Prostate gland (tissue), 2 donors: ENCODE measurements at regions not wholly inside any gene's neighbourhood (a gene's known extent, or its start where the extent isn't known, plus 50 kb on each side); places are given as distances from the start of the nearest gene placed in this dataset.

Experiments used
- DNase-seq: peaks from one replicate; pipeline ENCODE4 v3.0.0-alpha.2; 2019; ENCODE audit warnings: low spot score
- H3K27ac ChIP-seq, 2 donors: fragments of 200-600 bp; sonication (generic); 2 replicates each; pipeline ENCODE4 v1.5.1; 2017 to 2019
- H3K27me3 ChIP-seq: fragments of 200-600 bp; sonication (generic); replicated peaks from 2 replicates; pipeline ENCODE4 v1.5.1; 2019; ENCODE audit not compliant: insufficient read depth
- H3K36me3 ChIP-seq, 2 donors: fragments of 200-600 bp; sonication (generic); 1 replicate in 1 of 2; 2 replicates in 1 of 2; pipeline versions ENCODE4 v1.5.1 to v1.8.1; 2017 to 2019
- H3K4me1 ChIP-seq: fragments of 200-600 bp; sonication (generic); replicated peaks from 2 replicates; pipeline ENCODE4 v1.5.1; 2019
- H3K4me3 ChIP-seq, 2 donors: fragments of 200-600 bp; sonication (generic); 2 replicates each; pipeline ENCODE4 v1.5.1; 2017 to 2019
- H3K9me3 ChIP-seq: fragments of 200-600 bp; sonication (generic); 2 replicates; pipeline ENCODE4 v1.5.1; 2017
- POLR2A ChIP-seq: fragments of 450-650 bp; IDR thresholded peaks from one replicate; pipeline ENCODE4 v1.6.1; 2016; ENCODE audit warnings: antibody characterized with exemption, mild to moderate bottlenecking
- POLR2AphosphoS5 ChIP-seq: sonication (generic); formaldehyde crosslinking; IDR thresholded peaks from one replicate; pipeline ENCODE4 v1.6.1; 2017; ENCODE audit warnings: antibody characterized with exemption
- WGBS: methylation state at CpG from one replicate; pipeline ENCODE4 v1.1.5; 2018; 5-methylcytosine and 5-hydroxymethylcytosine counted together
- intact Hi-C: fragments of 100-400 bp; cut with DNase I; formaldehyde crosslinking; loops from one replicate; pipeline ENCODE4 v1.14.2; 2022
- TF ChIP-seq, protein P1 (sequence below), 4 experiments: fragments of 200-600 bp in 2 of 4; fragments of 450-650 bp in 2 of 4; sonication (generic) in 2 of 4; IDR thresholded peaks; 1 replicate in 3 of 4; 2 replicates in 1 of 4; pipeline ENCODE4 v1.5.1; 2016 to 2019; ENCODE audit warnings: antibody characterized with exemption in 4 of 4, mild to moderate bottlenecking in 2 of 4, moderate library complexity in 2 of 4

- no peak for TF ChIP-seq POLR2AphosphoS5
- TF ChIP-seq POLR2A = no peak
- TF ChIP-seq, protein P1, sequence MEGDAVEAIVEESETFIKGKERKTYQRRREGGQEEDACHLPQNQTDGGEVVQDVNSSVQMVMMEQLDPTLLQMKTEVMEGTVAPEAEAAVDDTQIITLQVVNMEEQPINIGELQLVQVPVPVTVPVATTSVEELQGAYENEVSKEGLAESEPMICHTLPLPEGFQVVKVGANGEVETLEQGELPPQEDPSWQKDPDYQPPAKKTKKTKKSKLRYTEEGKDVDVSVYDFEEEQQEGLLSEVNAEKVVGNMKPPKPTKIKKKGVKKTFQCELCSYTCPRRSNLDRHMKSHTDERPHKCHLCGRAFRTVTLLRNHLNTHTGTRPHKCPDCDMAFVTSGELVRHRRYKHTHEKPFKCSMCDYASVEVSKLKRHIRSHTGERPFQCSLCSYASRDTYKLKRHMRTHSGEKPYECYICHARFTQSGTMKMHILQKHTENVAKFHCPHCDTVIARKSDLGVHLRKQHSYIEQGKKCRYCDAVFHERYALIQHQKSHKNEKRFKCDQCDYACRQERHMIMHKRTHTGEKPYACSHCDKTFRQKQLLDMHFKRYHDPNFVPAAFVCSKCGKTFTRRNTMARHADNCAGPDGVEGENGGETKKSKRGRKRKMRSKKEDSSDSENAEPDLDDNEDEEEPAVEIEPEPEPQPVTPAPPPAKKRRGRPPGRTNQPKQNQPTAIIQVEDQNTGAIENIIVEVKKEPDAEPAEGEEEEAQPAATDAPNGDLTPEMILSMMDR (IDR thresholded peaks at IDR 0.05) = no peak
- no peaks in the 10 kb centered on the region for H3K36me3 ChIP-seq
- no peaks in the 10 kb centered on the region for H3K4me1 ChIP-seq
- H3K27ac ChIP-seq = no peak overlapping the region
- WGBS = 70% methylated on average over 3 of the region's 3 CpGs
- DNase-seq = no peak
- no peak overlapping the region for H3K4me3 ChIP-seq
- intact Hi-C loops = no loop called here
- no peaks in the 10 kb centered on the region for H3K27me3 ChIP-seq
- no peaks in the 10 kb centered on the region for H3K9me3 ChIP-seq
Measured at GRCh38 chr5:39539470-39539869, 114.7 kb upstream of the DAB2 start.

GRCh38 chr5:39534690-39535089 lies 109.9 kb upstream of the DAB2 start:
- Histone ChIP-seq H3K36me3 (no peaks in the 10 kb centered on the region), H3K27ac (no peak overlapping the region), H3K4me3 (no peak overlapping the region), H3K4me1 (no peaks in the 10 kb centered on the region), H3K9me3 (no peaks in the 10 kb centered on the region), H3K27me3 (no peaks in the 10 kb centered on the region)
- WGBS = 75% methylated on average over 3 of the region's 3 CpGs
- intact Hi-C loops = no loop called here
- no peak for DNase-seq
- TF ChIP-seq, protein P1 (IDR thresholded peaks at IDR 0.05) = no peak
- TF ChIP-seq POLR2AphosphoS5 = no peak
- TF ChIP-seq POLR2A = no peak

DNA sequence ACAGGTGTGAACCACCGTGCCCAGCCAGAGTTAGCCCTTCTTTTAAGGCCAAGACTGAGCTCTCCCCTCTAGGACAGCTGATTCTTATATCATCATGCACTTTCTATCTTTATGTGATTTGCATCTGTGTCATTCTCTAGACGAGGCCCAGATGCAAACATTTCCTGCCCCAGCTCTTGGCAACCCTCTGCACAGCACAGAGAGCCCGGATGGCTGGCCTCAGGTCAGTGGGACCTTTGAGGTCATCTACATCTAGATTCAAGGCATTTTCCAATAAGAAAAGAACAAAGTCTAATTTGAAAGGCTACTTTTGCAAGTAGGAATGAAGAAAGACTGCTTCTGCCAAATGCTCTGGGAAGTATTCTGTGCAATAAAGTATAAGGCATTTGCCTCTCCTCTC lies 109.0 kb upstream of the DAB2 start:
- 50% methylated on average over 3 of the region's 3 CpGs for WGBS
- TF ChIP-seq, protein P1 (IDR thresholded peaks at IDR 0.05) = no peak
- TF ChIP-seq POLR2A (no peak), POLR2AphosphoS5 (no peak)
- intact Hi-C loops = no loop called here

DNA sequence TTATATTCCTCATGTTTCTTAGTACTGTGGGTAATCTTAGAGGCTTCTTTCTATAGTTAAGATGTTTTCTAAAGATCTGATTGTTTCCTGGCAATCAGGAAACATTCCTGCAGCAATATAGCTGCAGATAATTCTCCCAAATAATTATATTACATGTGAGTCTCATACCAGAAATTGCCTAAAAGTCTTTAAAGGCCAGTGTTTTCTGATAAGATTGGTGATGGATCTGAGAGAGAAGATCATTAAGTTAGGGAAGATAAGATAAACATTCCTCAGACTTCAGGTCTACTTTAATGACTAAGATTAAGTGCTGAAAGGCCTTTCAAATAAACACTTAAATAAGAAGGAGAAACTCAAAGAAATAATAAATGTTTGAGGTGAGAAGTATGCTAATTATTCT lies 107.7 kb upstream of the DAB2 start:
- Histone ChIP-seq H3K36me3 (no peaks in the 10 kb centered on the region), H3K4me1 (no peaks in the 10 kb centered on the region), H3K27ac (no peak overlapping the region), H3K4me3 (no peak overlapping the region), H3K27me3 (no peaks in the 10 kb centered on the region), H3K9me3 (no peaks in the 10 kb centered on the region)
- intact Hi-C loops = no loop called here
- TF ChIP-seq POLR2AphosphoS5 = no peak
- no peak for TF ChIP-seq POLR2A
- no peak for DNase-seq

More for the DNA sequence above, 109.0 kb upstream of the DAB2 start:
- Histone ChIP-seq H3K4me3 (no peak overlapping the region), H3K36me3 (no peaks in the 10 kb centered on the region), H3K4me1 (no peaks in the 10 kb centered on the region), H3K27me3 (no peaks in the 10 kb centered on the region), H3K9me3 (no peaks in the 10 kb centered on the region), H3K27ac (no peak overlapping the region)
- no peak for DNase-seq

GRCh38 chr5:39531306-39531705 lies 106.5 kb upstream of the DAB2 start:
- H3K36me3 ChIP-seq = no peaks in the 10 kb centered on the region
- no peak overlapping the region for H3K27ac ChIP-seq
- DNase-seq = no peak
- H3K9me3 ChIP-seq = no peaks in the 10 kb centered on the region
- no peak overlapping the region for H3K4me3 ChIP-seq
- no peaks in the 10 kb centered on the region for H3K27me3 ChIP-seq
- no peaks in the 10 kb centered on the region for H3K4me1 ChIP-seq
- intact Hi-C loops = no loop called here
- TF ChIP-seq, protein P1 (IDR thresholded peaks at IDR 0.05) = no peak
- TF ChIP-seq POLR2A = no peak
- TF ChIP-seq POLR2AphosphoS5 = no peak
